ENCODE measurements at regions not wholly inside any gene's neighbourhood (a gene's known extent, or its start where the extent isn't known, plus 50 kb on each side); places are given as distances from the start of the nearest gene placed in this dataset.

GRCh38 chr4:19486400-19486799 lies 765.3 kb upstream of the SLIT2 start:
- Histone ChIP-seq H3K4me1 (ENCODE audit: insufficient read depth, low read length) (no peaks in the 10 kb centered on the region), H3K4me2 (ENCODE audit: low read depth, low read length) (no peak overlapping the region), H3K36me3 (replicated peaks in 1 of 2; ENCODE audit: control insufficient read depth in 1 of 2, insufficient read depth in 2 of 2, low read length in 2 of 2) (no peaks in the 10 kb centered on the region), H3K79me2 (ENCODE audit: insufficient read depth, low read length) (no peaks in the 10 kb centered on the region), H3K9ac (ENCODE audit: insufficient read depth, low read depth, low read length) (no peak overlapping the region), H4K20me1 (ENCODE audit: insufficient read depth, low read length) (no peaks in the 10 kb centered on the region), H3K27ac (ENCODE audit: extremely low read length, insufficient read depth, low read length) (no peak overlapping the region), H3K4me3 (replicated peaks in 1 of 3; ENCODE audit: insufficient read depth in 1 of 3, low read depth in 2 of 3, low read length in 3 of 3) (no peak overlapping the region), H2AFZ (ENCODE audit: low read length) (no peak overlapping the region), H3K27me3 (ENCODE audit: control insufficient read depth in 1 of 2, insufficient read depth in 2 of 2, low read length in 2 of 2) (no peaks in the 10 kb centered on the region), H3K9me3 (ENCODE audit: low read length) (peaks cover 53% of the 10 kb centered on the region)
- no TSS peak for BruUV-seq (replicated peaks)
- TF ChIP-seq ZNF777 (CRISPR knock-in tag; IDR thresholded peaks at IDR 0.05) = no peak
- no peak for TF ChIP-seq PPARG (CRISPR knock-in tag; conservative IDR thresholded peaks at IDR 0.05)
- TF ChIP-seq MLX (CRISPR knock-in tag; IDR thresholded peaks at IDR 0.05) = no peak
- no peak for TF ChIP-seq ZNF784 (CRISPR knock-in tag; IDR thresholded peaks at IDR 0.05; ENCODE audit: borderline replicate concordance)
- no peak for TF ChIP-seq PAX8 (CRISPR knock-in tag; IDR thresholded peaks at IDR 0.05; ENCODE audit: borderline replicate concordance)
- TF ChIP-seq CREM (IDR thresholded peaks at IDR 0.05) = no peak
- no peak for TF ChIP-seq CREM (CRISPR knock-in tag; IDR thresholded peaks at IDR 0.05)
- no peak for TF ChIP-seq ZFP36L2 (CRISPR knock-in tag; IDR thresholded peaks at IDR 0.05)
- FAIRE-seq (no peak), ATAC-seq (no peak), DNase-seq (ENCODE audit: low spot score) (no peak)
- intact Hi-C loops (cut with micrococcal nuclease; ENCODE audit: unreplicated experiment) = no loop called here
- ChIA-PET POLR2A (no interaction called here), CTCF (ENCODE audit: low intra/inter-chr PET ratio, low total read pairs) (no interaction called here)
- 11% methylated on average over 3 of the region's 3 CpGs for WGBS (ENCODE audit: low lambda C conversion rate)
- in situ Hi-C loops (cut with HindIII; ENCODE audit: extremely low pct_ligation_motif_present, low pct_unique_long_range_greater_than_20kb) = no loop called here

GRCh38 chr4:19478791-19479190 lies 772.9 kb upstream of the SLIT2 start:
- in situ Hi-C loops (cut with HindIII; ENCODE audit: extremely low pct_ligation_motif_present, low pct_unique_long_range_greater_than_20kb) (no loop called here), intact Hi-C loops (cut with micrococcal nuclease; ENCODE audit: unreplicated experiment) (no loop called here)
- no peak overlapping the region for H2AFZ ChIP-seq (ENCODE audit: low read length)
- H4K20me1 ChIP-seq (ENCODE audit: insufficient read depth, low read length) = no peaks in the 10 kb centered on the region
- ATAC-seq (no peak), DNase-seq (ENCODE audit: low spot score) (no peak), FAIRE-seq (no peak)
- WGBS (ENCODE audit: low lambda C conversion rate) = 34% methylated on average over 2 of the region's 2 CpGs
- no peak overlapping the region for H3K27ac ChIP-seq (ENCODE audit: extremely low read length, insufficient read depth, low read length)
- peaks cover 43% of the 10 kb centered on the region for H3K9me3 ChIP-seq (ENCODE audit: low read length)
- no peak for TF ChIP-seq PRPF4 (IDR thresholded peaks at IDR 0.05; ENCODE audit: low read depth, low read length, poor library complexity, severe bottlenecking)
- no peak for TF ChIP-seq ZNF264 (CRISPR knock-in tag; IDR thresholded peaks at IDR 0.05)
- TF ChIP-seq ZNF549 (CRISPR knock-in tag; IDR thresholded peaks at IDR 0.05) = no peak
- TF ChIP-seq ZNF280B (CRISPR knock-in tag; IDR thresholded peaks at IDR 0.05; ENCODE audit: borderline replicate concordance) = no peak
- TF ChIP-seq PHF20 (CRISPR knock-in tag; IDR thresholded peaks at IDR 0.05) = no peak
- no peak for TF ChIP-seq MIER2 (CRISPR knock-in tag; IDR thresholded peaks at IDR 0.05)
- TF ChIP-seq TRIM24 (CRISPR knock-in tag; IDR thresholded peaks at IDR 0.05) = no peak
- H3K4me3 ChIP-seq (replicated peaks in 1 of 3; ENCODE audit: insufficient read depth in 1 of 3, low read depth in 2 of 3, low read length in 3 of 3) = no peak overlapping the region
- BruUV-seq (replicated peaks) = no TSS peak
- H3K9ac ChIP-seq (ENCODE audit: insufficient read depth, low read depth, low read length) = no peak overlapping the region
- H3K27me3 ChIP-seq (ENCODE audit: control insufficient read depth in 1 of 2, insufficient read depth in 2 of 2, low read length in 2 of 2) = no peaks in the 10 kb centered on the region
- POLR2A ChIA-PET = no interaction called here
- CTCF ChIA-PET (ENCODE audit: low intra/inter-chr PET ratio, low total read pairs) = no interaction called here
- no peaks in the 10 kb centered on the region for H3K36me3 ChIP-seq (replicated peaks in 1 of 2; ENCODE audit: control insufficient read depth in 1 of 2, insufficient read depth in 2 of 2, low read length in 2 of 2)
- no peaks in the 10 kb centered on the region for H3K4me1 ChIP-seq (ENCODE audit: insufficient read depth, low read length)
- H3K4me2 ChIP-seq (ENCODE audit: low read depth, low read length) = no peak overlapping the region
- H3K79me2 ChIP-seq (ENCODE audit: insufficient read depth, low read length) = no peaks in the 10 kb centered on the region

Measured in HepG2 (cell line).